ENCODE measurements at regions not wholly inside any gene's neighbourhood (a gene's known extent, or its start where the extent isn't known, plus 50 kb on each side); places are given as distances from the start of the nearest gene placed in this dataset.
"Not testable (repeated sequence)": the region's sequence is repeated elsewhere in the genome, so short reads cannot be mapped to it uniquely, and the experiment has no call there.

- H3K27me3 Mint-ChIP-seq, result peaks cover 46 to 51% of the 10 kb centered on the region in 2 donors
- ATAC-seq (replicated peaks) (no peak), DNase-seq (no peak)
- H3K36me3 Mint-ChIP-seq, result no peaks in the 10 kb centered on the region
- peaks cover 9 to 21% of the 10 kb centered on the region in 2 donors for H3K4me1 Mint-ChIP-seq
- H3K9me3 Mint-ChIP-seq, result peaks cover 6 to 7% of the 10 kb centered on the region in 2 donors
- H3K4me3 Mint-ChIP-seq, result no peak overlapping the region
- no peak overlapping the region for H3K27ac Mint-ChIP-seq
Observed at GRCh38 chr10:78218798-78219490, 185.3 kb downstream of the RPS24 start.

GRCh38 chr10:78219568-78219967, 185.9 kb downstream of the RPS24 start:
- Mint-ChIP-seq H3K4me1 (peaks cover 8 to 21% of the 10 kb centered on the region in 2 donors), H3K27me3 (peaks cover 41 to 45% of the 10 kb centered on the region in 2 donors)
- H3K36me3 Mint-ChIP-seq; H3K4me3 Mint-ChIP-seq; DNase-seq; H3K27ac Mint-ChIP-seq; ATAC-seq (replicated peaks); H3K9me3 Mint-ChIP-seq: not testable (repeated sequence)

- peaks cover 6 to 7% of the 10 kb centered on the region in 2 donors for H3K9me3 Mint-ChIP-seq
- no peak for DNase-seq
Observed at GRCh38 chr10:78220781-78221180, 187.1 kb downstream of the RPS24 start.

GRCh38 chr10:78222096-78222790, 188.6 kb downstream of the RPS24 start:
- H3K27ac Mint-ChIP-seq, result no peak overlapping the region
- no peak for DNase-seq
- peaks cover 6 to 7% of the 10 kb centered on the region in 2 donors for H3K9me3 Mint-ChIP-seq
- no peaks in the 10 kb centered on the region for H3K36me3 Mint-ChIP-seq
- peaks cover 0 to 6% of the 10 kb centered on the region in 2 donors for H3K4me1 Mint-ChIP-seq
- peaks cover 26 to 42% of the 10 kb centered on the region in 2 donors for H3K27me3 Mint-ChIP-seq
- H3K4me3 Mint-ChIP-seq, result no peak overlapping the region
- ATAC-seq (replicated peaks), result no peak

More at GRCh38 chr10:78220781-78221180, 187.1 kb downstream of the RPS24 start:
- no peak overlapping the region for H3K4me3 Mint-ChIP-seq
- peaks cover 32 to 41% of the 10 kb centered on the region in 2 donors for H3K27me3 Mint-ChIP-seq
- no peak overlapping the region for H3K27ac Mint-ChIP-seq
- H3K36me3 Mint-ChIP-seq, result no peaks in the 10 kb centered on the region
- ATAC-seq (replicated peaks), result no peak
- peaks cover 0 to 8% of the 10 kb centered on the region in 2 donors for H3K4me1 Mint-ChIP-seq

- Mint-ChIP-seq H3K27ac (no peak overlapping the region), H3K9me3 (peaks cover 6 to 7% of the 10 kb centered on the region in 2 donors), H3K36me3 (no peaks in the 10 kb centered on the region), H3K27me3 (peaks cover 22 to 34% of the 10 kb centered on the region in 2 donors), H3K4me1 (no peaks in the 10 kb centered on the region), H3K4me3 (no peak overlapping the region)
- ATAC-seq (replicated peaks), result no peak
- DNase-seq, result no peak
Observed at GRCh38 chr10:78223088-78223487, 189.4 kb downstream of the RPS24 start.

GRCh38 chr10:78224602-78225001, 190.9 kb downstream of the RPS24 start:
- Mint-ChIP-seq H3K9me3 (peaks cover 2 to 7% of the 10 kb centered on the region in 2 donors), H3K27ac (no peak overlapping the region), H3K4me1 (no peaks in the 10 kb centered on the region), H3K4me3 (no peak overlapping the region), H3K27me3 (peaks cover 12 to 29% of the 10 kb centered on the region in 2 donors), H3K36me3 (no peaks in the 10 kb centered on the region)
- no peak for DNase-seq
- ATAC-seq (replicated peaks), result no peak

- H3K36me3 Mint-ChIP-seq, result no peaks in the 10 kb centered on the region
- H3K27ac Mint-ChIP-seq, result no peak overlapping the region
Observed at GRCh38 chr10:78225594-78225993, 191.9 kb downstream of the RPS24 start.

GRCh38 chr10:78229489-78229888, 195.8 kb downstream of the RPS24 start:
- H3K4me1 Mint-ChIP-seq, result no peaks in the 10 kb centered on the region
- no peak overlapping the region for H3K27ac Mint-ChIP-seq
- no peaks in the 10 kb centered on the region for H3K9me3 Mint-ChIP-seq
- no peak for DNase-seq
- H3K4me3 Mint-ChIP-seq, result no peak overlapping the region
- no peak for ATAC-seq (replicated peaks)
- no peaks in the 10 kb centered on the region for H3K36me3 Mint-ChIP-seq
- H3K27me3 Mint-ChIP-seq, result peaks cover 11 to 23% of the 10 kb centered on the region in 2 donors

More at GRCh38 chr10:78225594-78225993, 191.9 kb downstream of the RPS24 start:
- H3K27me3 Mint-ChIP-seq, result peaks cover 11 to 32% of the 10 kb centered on the region in 2 donors
- H3K4me3 Mint-ChIP-seq, result no peak overlapping the region
- ATAC-seq (replicated peaks) (no peak), DNase-seq (no peak)
- H3K4me1 Mint-ChIP-seq, result no peaks in the 10 kb centered on the region
- peaks cover 0 to 1% of the 10 kb centered on the region in 2 donors for H3K9me3 Mint-ChIP-seq

- no peaks in the 10 kb centered on the region for H3K36me3 Mint-ChIP-seq
- no peak overlapping the region for H3K27ac Mint-ChIP-seq
- H3K4me1 Mint-ChIP-seq, result no peaks in the 10 kb centered on the region
- peaks cover 11 to 22% of the 10 kb centered on the region in 2 donors for H3K27me3 Mint-ChIP-seq
- DNase-seq, result no peak
- ATAC-seq (replicated peaks), result no peak
- no peaks in the 10 kb centered on the region for H3K9me3 Mint-ChIP-seq
- H3K4me3 Mint-ChIP-seq, result no peak overlapping the region
Observed at GRCh38 chr10:78229950-78230675, 196.4 kb downstream of the RPS24 start.

- Mint-ChIP-seq H3K9me3 (no peaks in the 10 kb centered on the region), H3K27me3 (peaks cover 18 to 22% of the 10 kb centered on the region in 2 donors), H3K4me1 (no peaks in the 10 kb centered on the region), H3K27ac (no peak overlapping the region), H3K4me3 (no peak overlapping the region), H3K36me3 (no peaks in the 10 kb centered on the region)
- DNase-seq (no peak), ATAC-seq (replicated peaks) (no peak)
Observed at GRCh38 chr10:78231327-78231726, 197.7 kb downstream of the RPS24 start.

GRCh38 chr10:78231939-78232338, 198.3 kb downstream of the RPS24 start:
- Mint-ChIP-seq H3K4me1 (no peaks in the 10 kb centered on the region), H3K27ac (no peak overlapping the region), H3K27me3 (peaks cover 18 to 20% of the 10 kb centered on the region in 2 donors), H3K36me3 (no peaks in the 10 kb centered on the region), H3K4me3 (no peak overlapping the region), H3K9me3 (no peaks in the 10 kb centered on the region)
- ATAC-seq (replicated peaks) (no peak), DNase-seq (no peak)

- Mint-ChIP-seq H3K9me3 (peaks cover 0 to 7% of the 10 kb centered on the region in 2 donors), H3K27me3 (peaks cover 4 to 26% of the 10 kb centered on the region in 2 donors), H3K36me3 (peaks cover 0 to 4% of the 10 kb centered on the region in 2 donors), H3K4me1 (no peaks in the 10 kb centered on the region), H3K4me3 (no peak overlapping the region), H3K27ac (no peak overlapping the region)
- no peak for DNase-seq
- ATAC-seq (replicated peaks), result no peak
Observed at GRCh38 chr10:78236416-78237015, 202.9 kb downstream of the RPS24 start.

GRCh38 chr10:78237951-78238350, 204.3 kb downstream of the RPS24 start:
- DNase-seq; H3K4me3 Mint-ChIP-seq; H3K36me3 Mint-ChIP-seq; ATAC-seq (replicated peaks); H3K4me1 Mint-ChIP-seq; H3K27ac Mint-ChIP-seq: not testable (repeated sequence)
- Mint-ChIP-seq H3K9me3 (peaks cover 5 to 12% of the 10 kb centered on the region in 2 donors), H3K27me3 (peaks cover 4 to 26% of the 10 kb centered on the region in 2 donors)

- no peak overlapping the region for H3K27ac Mint-ChIP-seq
- H3K4me1 Mint-ChIP-seq, result peaks cover 13 to 26% of the 10 kb centered on the region in 2 donors
- peaks cover 18 to 21% of the 10 kb centered on the region in 2 donors for H3K9me3 Mint-ChIP-seq
- peaks cover 0 to 15% of the 10 kb centered on the region in 2 donors for H3K36me3 Mint-ChIP-seq
- DNase-seq (no peak), ATAC-seq (replicated peaks) (no peak)
- H3K4me3 Mint-ChIP-seq, result no peak overlapping the region
- peaks cover 22 to 27% of the 10 kb centered on the region in 2 donors for H3K27me3 Mint-ChIP-seq
Observed at GRCh38 chr10:78247266-78247665, 213.6 kb downstream of the RPS24 start.
